ENCODE measurements at regions not wholly inside any gene's neighbourhood (a gene's known extent, or its start where the extent isn't known, plus 50 kb on each side); places are given as distances from the start of the nearest gene placed in this dataset.

DNA sequence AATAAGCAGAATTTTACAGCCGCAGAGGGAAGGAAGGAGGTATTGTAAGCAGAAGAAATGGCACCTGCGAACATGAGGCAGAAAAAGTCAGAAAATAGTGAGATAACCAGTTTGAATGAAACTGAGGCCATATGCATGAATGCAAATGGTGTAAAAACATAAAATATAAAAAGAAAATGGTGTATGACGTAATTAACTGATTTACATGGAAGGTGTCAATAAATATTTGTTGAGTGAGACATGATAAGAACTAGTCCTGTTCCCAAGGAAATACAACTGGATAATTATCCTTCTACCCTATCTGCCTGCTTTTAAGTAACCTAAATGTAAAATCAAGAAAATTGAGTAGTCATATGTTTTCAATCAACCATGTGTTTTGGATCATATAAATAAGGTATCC, 178.1 kb upstream of the TOX3 start:
- no peak overlapping the region for H3K4me3 ChIP-seq
- no peaks in the 10 kb centered on the region for H3K27me3 ChIP-seq (replicated peaks; ENCODE audit: insufficient read depth)
- no peak for DNase-seq (ENCODE audit: low spot score)
- TF ChIP-seq POLR2AphosphoS5 (IDR thresholded peaks at IDR 0.05) (no peak), POLR2A (IDR thresholded peaks at IDR 0.05) (no peak)
- TF ChIP-seq, protein P1, sequence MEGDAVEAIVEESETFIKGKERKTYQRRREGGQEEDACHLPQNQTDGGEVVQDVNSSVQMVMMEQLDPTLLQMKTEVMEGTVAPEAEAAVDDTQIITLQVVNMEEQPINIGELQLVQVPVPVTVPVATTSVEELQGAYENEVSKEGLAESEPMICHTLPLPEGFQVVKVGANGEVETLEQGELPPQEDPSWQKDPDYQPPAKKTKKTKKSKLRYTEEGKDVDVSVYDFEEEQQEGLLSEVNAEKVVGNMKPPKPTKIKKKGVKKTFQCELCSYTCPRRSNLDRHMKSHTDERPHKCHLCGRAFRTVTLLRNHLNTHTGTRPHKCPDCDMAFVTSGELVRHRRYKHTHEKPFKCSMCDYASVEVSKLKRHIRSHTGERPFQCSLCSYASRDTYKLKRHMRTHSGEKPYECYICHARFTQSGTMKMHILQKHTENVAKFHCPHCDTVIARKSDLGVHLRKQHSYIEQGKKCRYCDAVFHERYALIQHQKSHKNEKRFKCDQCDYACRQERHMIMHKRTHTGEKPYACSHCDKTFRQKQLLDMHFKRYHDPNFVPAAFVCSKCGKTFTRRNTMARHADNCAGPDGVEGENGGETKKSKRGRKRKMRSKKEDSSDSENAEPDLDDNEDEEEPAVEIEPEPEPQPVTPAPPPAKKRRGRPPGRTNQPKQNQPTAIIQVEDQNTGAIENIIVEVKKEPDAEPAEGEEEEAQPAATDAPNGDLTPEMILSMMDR (IDR thresholded peaks at IDR 0.05) = no peak
- 88% methylated on average over 3 of the region's 3 CpGs for WGBS
- no peaks in the 10 kb centered on the region for H3K9me3 ChIP-seq
- no peak overlapping the region for H3K27ac ChIP-seq
- no peaks in the 10 kb centered on the region for H3K36me3 ChIP-seq
- H3K4me1 ChIP-seq (replicated peaks) = no peaks in the 10 kb centered on the region
- intact Hi-C loops (cut with DNase I) = no loop called here

DNA sequence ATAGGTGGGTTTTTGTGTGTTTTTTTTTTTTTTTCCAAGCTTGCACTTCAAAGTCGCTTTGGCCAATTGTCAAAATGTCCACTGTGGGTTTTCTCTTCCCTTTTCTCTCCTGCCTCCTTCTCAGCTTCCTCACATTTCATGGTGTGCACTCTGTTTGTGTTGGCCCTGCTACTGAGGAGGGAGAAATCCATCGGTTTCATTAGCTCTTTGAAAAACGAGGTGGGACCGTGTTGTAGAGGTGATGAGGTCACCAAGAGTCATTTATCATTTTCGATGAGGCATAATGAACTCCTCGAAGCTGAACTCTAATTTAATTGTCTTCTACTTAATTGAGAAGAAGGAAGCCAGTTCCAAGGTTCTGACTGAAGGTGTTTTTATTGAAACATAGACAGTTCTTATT, 174.4 kb upstream of the TOX3 start:
- no peak for DNase-seq (ENCODE audit: low spot score)
- 10% methylated on average over 6 of the region's 6 CpGs for WGBS

DNA sequence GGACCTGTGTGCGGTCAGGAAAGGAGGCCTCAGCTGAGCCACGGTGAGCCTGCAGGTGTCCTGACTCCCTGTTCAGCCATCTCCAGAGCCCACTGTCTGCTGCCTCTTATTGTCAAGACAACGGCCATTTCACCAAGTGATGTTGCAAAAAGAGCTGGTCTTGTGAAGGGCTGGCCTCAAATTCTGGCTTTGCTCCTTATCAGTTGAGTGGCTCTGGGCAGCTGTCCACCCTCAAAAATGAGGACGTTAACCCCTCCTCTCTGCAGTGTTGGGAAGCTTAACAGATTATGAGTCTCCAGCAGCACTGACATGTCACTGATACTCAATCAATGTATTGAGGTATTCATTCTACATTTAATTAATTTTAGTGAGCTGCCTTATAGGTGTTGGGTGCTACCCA, 171.1 kb upstream of the TOX3 start:
- intact Hi-C loops (cut with DNase I) = no loop called here
- Histone ChIP-seq H3K27me3 (replicated peaks; ENCODE audit: insufficient read depth) (no peaks in the 10 kb centered on the region), H3K36me3 (no peaks in the 10 kb centered on the region), H3K4me3 (no peak overlapping the region), H3K4me1 (replicated peaks) (no peaks in the 10 kb centered on the region), H3K27ac (no peak overlapping the region), H3K9me3 (no peaks in the 10 kb centered on the region)
- no peak for TF ChIP-seq POLR2A (IDR thresholded peaks at IDR 0.05)
- TF ChIP-seq POLR2AphosphoS5 (IDR thresholded peaks at IDR 0.05) = no peak
- TF ChIP-seq, protein P1 (IDR thresholded peaks at IDR 0.05) = no peak
- WGBS = 89% methylated on average over 4 of the region's 4 CpGs
- no peak for DNase-seq (ENCODE audit: low spot score)

More for the DNA sequence above, 174.4 kb upstream of the TOX3 start:
- H3K27ac ChIP-seq = no peak overlapping the region
- no peaks in the 10 kb centered on the region for H3K27me3 ChIP-seq (replicated peaks; ENCODE audit: insufficient read depth)
- no peaks in the 10 kb centered on the region for H3K36me3 ChIP-seq
- H3K4me1 ChIP-seq (replicated peaks) = no peaks in the 10 kb centered on the region
- H3K9me3 ChIP-seq = no peaks in the 10 kb centered on the region
- H3K4me3 ChIP-seq = no peak overlapping the region
- TF ChIP-seq, protein P1 (IDR thresholded peaks at IDR 0.05) = no peak
- TF ChIP-seq POLR2A (IDR thresholded peaks at IDR 0.05) (no peak), POLR2AphosphoS5 (IDR thresholded peaks at IDR 0.05) (no peak)
- intact Hi-C loops (cut with DNase I) = no loop called here

DNA sequence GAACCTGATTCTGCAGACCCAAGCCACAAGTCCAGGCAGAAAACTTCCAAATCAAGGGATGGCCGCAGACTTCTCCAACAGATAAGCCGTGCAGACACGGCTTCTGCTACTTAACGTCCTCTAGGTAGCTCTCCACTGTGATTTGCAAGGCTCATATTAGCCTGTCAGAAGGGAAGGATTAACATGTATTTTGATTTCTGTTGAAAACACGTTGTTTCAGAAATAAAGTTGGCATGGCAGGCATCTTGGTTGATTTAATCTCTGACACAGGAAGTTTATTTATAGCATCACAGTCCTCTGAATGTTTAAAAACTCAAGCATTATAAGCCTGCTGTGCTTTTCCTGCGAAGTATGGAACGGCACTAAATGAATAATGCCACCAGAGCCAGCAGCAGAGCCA, 166.8 kb upstream of the TOX3 start:
- intact Hi-C loops (cut with DNase I) = no loop called here
- TF ChIP-seq, protein P1 (IDR thresholded peaks at IDR 0.05) = no peak
- TF ChIP-seq POLR2A (IDR thresholded peaks at IDR 0.05) (no peak), POLR2AphosphoS5 (IDR thresholded peaks at IDR 0.05) (no peak)
- Histone ChIP-seq H3K27me3 (replicated peaks; ENCODE audit: insufficient read depth) (no peaks in the 10 kb centered on the region), H3K4me1 (replicated peaks) (no peaks in the 10 kb centered on the region), H3K4me3 (no peak overlapping the region), H3K36me3 (no peaks in the 10 kb centered on the region), H3K9me3 (no peaks in the 10 kb centered on the region), H3K27ac (no peak overlapping the region)
- DNase-seq (ENCODE audit: low spot score) = no peak
- WGBS = 41% methylated on average over 7 of the region's 7 CpGs

DNA sequence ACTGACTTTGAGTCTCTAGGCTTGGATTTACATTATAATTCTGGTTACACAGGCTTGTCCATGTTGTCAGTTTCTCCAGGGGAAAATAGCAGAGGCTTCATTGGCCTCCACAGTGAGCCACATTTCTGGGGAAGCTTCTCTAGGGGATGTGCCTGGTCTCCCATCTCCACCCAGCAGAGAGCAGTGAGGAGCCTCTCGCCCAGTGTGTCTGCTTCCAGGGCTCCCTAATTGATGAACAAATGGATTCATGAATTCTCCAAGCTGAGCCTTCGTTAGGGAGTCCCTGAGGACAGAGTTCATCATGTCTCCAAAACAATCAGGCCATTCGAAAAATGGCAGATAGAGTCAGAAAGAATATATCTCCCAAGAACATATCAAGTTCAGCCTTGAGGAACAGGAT, 162.4 kb upstream of the TOX3 start:
- TF ChIP-seq, protein P1 (IDR thresholded peaks at IDR 0.05) = no peak
- TF ChIP-seq POLR2A (IDR thresholded peaks at IDR 0.05) (no peak), POLR2AphosphoS5 (IDR thresholded peaks at IDR 0.05) (no peak)
- intact Hi-C loops (cut with DNase I) = no loop called here
- no peaks in the 10 kb centered on the region for H3K27me3 ChIP-seq (replicated peaks; ENCODE audit: insufficient read depth)
- no peaks in the 10 kb centered on the region for H3K36me3 ChIP-seq
- 59% methylated on average over 3 of the region's 3 CpGs for WGBS
- H3K4me1 ChIP-seq (replicated peaks) = no peaks in the 10 kb centered on the region
- no peaks in the 10 kb centered on the region for H3K9me3 ChIP-seq
- no peak overlapping the region for H3K4me3 ChIP-seq
- H3K27ac ChIP-seq = no peak overlapping the region
- no peak for DNase-seq (ENCODE audit: low spot score)
